Embryonic facial prominence (tissue), 1 donor: ENCODE measurements at regions not wholly inside any gene's neighbourhood (a gene's known extent, or its start where the extent isn't known, plus 50 kb on each side); places are given as distances from the start of the nearest gene placed in this dataset.
A peak's percentile ranks its signal among the peaks of the same experiment; 100 is the strongest.
"Not testable (repeated sequence)": the region's sequence is repeated elsewhere in the genome, so short reads cannot be mapped to it uniquely, and the experiment has no call there.

Experiments
- DNase-seq: peaks from one replicate; pipeline ENCODE4 v3.0.0-alpha.2; 2016; ENCODE audit errors: extremely low spot score

- no peak for DNase-seq
Measured at GRCh38 chr3:66803721-66804695, 194.1 kb upstream of the KBTBD8 start.

DNA sequence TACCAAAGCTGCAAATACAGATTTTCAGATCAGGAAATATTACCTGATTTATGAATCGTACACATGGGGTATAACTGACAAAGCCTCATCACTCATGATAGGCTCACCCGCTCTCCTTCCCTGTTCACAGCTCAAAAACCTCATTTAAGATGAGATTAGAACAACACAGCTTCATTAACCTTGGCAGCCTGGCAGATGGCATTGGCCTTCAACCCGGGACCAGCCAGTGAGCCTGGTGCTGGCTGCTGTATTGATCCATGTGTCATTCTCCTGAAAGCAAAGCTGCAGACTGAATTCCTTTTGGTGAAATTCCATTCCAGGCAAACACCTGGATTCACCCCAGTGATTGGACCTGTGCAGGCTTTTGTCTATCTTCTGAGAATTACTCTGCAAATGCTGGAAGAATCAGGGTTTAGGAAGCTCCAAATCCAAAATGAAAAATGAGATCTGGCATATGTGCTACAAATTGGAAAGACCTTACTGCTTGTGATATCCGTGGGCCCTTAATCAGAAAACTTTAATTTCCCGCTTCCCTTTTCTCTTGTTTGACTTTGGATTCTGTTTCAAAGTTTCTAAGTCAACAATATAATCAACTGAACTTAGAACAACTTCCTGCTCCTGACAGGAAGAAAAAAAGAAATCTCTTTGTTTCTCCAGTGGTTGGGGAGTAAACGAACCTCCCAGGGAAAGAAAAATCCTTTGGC is 189.1 kb upstream of the KBTBD8 start:
- DNase-seq, result no peak

DNA sequence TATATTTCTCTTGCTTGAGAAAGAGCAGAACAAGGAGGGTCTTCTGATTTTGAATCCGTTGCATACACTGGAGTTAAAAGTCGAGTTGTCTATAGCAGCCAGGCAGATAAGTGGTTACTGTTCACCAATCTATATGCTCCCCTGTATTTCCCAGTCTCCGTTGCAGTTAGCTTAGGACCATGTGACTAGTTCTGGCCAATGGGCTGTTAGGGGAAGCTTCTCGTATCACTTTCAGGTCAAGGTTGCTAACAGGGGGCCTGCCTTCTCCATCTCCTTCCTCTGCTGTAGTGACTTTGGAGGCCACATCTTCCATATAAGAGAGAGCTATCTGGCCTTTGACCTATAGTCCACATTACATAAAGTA is 188.5 kb upstream of the KBTBD8 start:
- DNase-seq, result no peak

- no peak for DNase-seq
Measured at GRCh38 chr3:66812136-66812535, 186.0 kb upstream of the KBTBD8 start.

DNA sequence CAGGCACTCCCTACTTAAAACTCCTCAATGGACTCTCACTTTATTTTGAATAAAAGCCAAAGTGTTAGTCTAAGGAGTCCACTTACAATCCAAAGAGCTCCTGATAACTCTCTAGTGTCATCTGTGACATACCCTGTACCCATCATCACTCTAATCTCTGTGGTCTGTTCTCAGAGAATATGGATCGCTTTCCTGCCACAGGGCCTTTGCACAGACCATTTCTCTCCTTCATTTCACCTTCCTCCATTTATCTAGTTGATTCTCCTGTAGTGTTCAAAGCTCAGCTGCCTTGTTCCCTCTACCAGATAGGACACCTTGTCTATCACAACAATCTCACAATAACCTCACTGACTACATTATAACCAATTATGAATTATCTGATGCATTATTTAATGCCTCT is 185.4 kb upstream of the KBTBD8 start:
- no peak for DNase-seq

- DNase-seq, result peak; percentile 65
Measured at GRCh38 chr3:66816090-66816761, 181.9 kb upstream of the KBTBD8 start.

GRCh38 chr3:66817951-66818557 is 180.1 kb upstream of the KBTBD8 start:
- no peak for DNase-seq

DNA sequence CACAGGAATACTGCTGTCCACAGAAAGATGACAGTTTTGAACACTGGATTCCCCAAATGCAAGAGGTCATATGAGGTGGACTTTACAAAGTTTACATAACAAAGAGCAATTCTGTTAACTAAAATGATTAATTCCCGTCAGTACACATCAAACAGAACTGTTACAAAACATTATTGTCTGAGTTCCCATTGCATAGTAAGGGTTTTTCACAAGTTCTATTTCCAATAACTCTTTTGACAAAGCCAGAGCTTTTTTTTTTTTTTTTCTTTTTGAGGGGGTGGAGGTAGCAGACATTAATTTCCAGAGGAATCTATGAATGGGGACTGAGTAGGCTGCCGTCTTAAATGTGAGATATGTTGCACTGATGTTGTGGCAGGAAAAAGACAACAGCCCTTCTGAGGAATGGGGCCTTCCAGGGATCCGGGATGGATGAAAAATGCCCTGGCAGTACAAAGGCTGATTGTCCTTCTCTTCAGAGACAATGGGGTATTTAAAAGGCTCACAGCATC is 178.1 kb upstream of the KBTBD8 start:
- no peak for DNase-seq

GRCh38 chr3:66822186-66823008 is 175.7 kb upstream of the KBTBD8 start:
- no peak for DNase-seq

GRCh38 chr3:66823009-66823397 is 175.1 kb upstream of the KBTBD8 start:
- no peak for DNase-seq

DNA sequence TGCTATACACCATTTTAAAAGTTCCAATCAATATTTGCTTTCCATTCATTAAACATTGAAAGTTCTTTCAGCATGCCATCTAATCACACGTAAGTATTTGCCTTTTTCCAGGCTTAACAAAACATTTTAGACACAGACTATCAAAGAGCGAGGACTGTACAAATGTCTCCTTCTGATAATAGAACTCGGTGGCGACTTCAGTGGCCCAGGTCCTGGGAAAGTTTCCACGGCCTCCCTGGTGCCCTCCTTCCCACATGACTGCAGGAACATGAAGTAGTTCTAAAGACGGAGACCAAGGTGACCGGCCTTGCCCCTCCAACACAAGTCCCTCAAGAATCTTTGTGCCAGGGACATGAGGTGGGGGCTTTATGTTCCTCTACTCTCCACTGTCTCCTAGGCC is 174.6 kb upstream of the KBTBD8 start:
- no peak for DNase-seq

GRCh38 chr3:66825375-66825774 is 172.7 kb upstream of the KBTBD8 start:
- no peak for DNase-seq

GRCh38 chr3:66827726-66828125 is 170.4 kb upstream of the KBTBD8 start:
- no peak for DNase-seq

DNA sequence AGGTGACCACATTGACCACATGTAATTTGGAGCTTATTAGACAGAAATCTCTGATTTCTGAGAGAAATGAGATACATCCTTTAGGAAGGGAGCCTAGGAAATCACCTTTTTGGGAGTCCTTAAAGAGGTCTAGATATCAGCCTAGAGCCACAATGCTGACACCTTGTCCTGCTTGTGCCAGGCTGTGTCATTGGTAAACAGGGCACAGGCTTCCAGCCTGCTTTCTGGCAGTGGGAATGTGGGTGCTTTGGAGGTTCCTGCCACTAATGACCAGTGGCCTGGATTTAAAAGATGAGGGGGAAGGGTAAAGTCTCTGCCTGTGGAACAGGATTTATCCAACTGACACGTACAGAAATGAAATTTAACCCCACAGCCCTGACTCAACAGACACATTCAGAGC is 169.8 kb upstream of the KBTBD8 start:
- DNase-seq, result no peak

DNA sequence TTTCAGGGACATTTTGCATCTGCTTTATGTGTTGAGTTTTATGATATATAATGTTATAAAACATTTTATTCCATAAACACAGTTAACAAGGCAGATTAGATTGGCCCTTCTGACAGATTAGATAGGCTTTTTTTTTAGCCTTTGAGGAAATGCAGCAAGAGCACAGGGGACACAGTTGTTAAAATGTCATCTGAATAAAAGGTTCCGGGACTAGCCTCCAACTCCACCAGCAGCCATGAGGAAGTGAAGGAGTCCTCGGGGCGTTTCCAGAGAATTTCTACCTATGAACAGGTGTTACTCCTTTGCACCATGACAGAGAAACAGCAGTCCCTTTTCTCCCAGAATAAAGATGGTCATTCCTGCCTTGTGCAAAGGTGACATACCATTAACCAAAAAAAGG is 167.8 kb upstream of the KBTBD8 start:
- DNase-seq, result no peak

DNA sequence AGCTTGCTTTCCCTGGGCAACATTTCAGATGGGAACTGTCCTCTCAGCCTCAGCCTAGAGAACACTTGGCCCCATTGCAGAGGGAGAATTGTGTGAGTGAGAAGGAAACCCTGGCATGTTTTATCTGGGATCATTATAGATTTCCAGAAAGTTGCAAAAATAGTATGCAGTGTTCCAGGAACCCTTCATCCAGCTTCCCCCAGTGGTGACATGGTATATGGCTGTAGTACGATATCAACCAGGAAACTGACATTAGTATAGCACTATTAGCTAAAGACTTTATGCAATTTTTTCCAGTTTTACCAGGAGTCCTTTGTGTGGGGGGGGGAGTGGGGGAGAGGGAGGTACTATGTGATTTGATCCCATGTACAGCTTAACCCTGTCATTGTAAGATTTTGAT is 166.2 kb upstream of the KBTBD8 start:
- no peak for DNase-seq

DNA sequence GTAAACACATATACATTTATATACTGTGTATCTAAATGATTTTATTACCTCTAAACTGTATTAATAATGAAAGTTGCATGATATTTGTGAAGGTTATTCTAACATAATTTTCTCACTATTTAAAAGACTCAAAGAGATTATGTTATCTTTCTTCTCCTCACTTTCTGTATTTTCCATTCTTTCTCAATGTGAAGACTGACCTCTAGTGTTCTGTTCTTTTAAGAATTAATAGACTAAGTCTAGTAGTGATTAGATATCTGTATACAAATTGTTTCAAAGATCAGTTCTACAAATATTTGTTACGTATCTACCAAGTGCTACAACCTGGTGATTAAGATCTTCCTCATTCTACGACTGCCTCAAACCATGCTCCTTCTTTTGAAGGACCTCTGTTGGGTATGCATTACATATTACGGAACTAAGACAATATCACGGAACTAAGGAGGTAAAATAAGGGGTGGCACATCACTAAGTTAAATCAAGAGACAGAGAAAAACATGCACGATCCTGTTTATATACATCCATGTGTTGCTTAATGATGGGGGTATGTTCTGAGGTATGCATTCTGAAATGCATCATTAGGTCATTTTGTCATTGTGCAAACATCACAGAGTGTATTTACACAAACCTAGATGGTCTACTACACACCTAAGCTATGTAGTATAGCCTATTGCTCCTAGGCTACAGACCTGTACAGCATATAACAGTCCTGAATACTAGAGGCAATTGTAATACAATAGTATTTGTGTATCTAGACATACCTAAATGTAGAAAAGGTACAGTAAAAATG is 161.5 kb upstream of the KBTBD8 start:
- DNase-seq, result peak; percentile 34

DNA sequence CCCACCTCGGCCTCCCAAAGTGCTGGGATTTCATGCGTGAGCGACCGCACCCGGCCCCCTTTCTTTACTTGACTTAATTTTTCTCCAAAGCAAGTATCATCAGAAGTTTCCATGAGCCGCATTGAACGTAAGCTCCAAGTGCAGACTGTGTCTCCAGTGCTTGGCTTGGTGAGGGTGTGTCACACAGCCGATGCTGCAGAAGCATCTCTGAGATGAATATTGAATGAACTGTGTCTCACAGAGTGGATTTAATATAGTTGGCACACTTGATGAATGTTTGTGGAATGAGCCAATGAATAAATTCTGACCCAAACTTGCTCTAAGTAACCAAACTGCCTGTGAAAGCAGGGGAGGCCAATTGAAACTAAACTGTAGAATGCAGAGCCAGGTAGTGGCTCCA is 159.4 kb upstream of the KBTBD8 start:
- DNase-seq, result no peak

DNA sequence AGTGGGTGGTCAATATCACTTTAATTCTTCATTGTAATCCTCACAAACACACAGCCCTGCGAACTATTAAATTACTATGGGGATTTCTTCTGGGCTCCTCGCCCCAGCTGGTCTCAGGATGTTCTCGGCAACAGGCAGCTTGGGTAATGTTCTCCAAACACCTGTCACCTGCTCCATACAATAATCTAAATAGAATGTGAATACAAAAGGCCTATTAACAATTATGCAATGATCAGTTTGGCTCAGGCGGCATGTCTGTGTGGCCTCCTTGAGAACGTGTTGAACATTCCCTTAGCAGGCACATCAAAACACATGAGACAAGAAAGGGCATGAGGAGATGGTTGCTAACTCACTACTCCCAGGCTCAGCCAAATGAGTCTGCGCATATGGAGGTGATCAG is 158.6 kb upstream of the KBTBD8 start:
- no peak for DNase-seq

GRCh38 chr3:66842761-66843464 is 155.2 kb upstream of the KBTBD8 start:
- DNase-seq, result not testable (repeated sequence)
